Stromal cell of bone marrow (primary cell): ENCODE measurements at regions not wholly inside any gene's neighbourhood (a gene's known extent, or its start where the extent isn't known, plus 50 kb on each side); places are given as distances from the start of the nearest gene placed in this dataset.
A peak's percentile ranks its signal among the peaks of the same experiment; 100 is the strongest.

ENCODE experiments used
- DNase-seq: peaks from one replicate; pipeline ENCODE4 v3.0.0-alpha.2; 2012; ENCODE audit warnings: low read depth

GRCh38 chr6:4004249-4004648 lies 74.7 kb downstream of the FAM217A start:
- no peak for DNase-seq

GRCh38 chr6:4008324-4009047 lies 70.5 kb downstream of the FAM217A start:
- peak; percentile 76 for DNase-seq

- no peak for DNase-seq
Measured at GRCh38 chr6:4009486-4009885, 69.5 kb downstream of the FAM217A start.

GRCh38 chr6:4010048-4010447 lies 68.9 kb downstream of the FAM217A start:
- DNase-seq = no peak

GRCh38 chr6:4010689-4011090 lies 68.2 kb downstream of the FAM217A start:
- no peak for DNase-seq

GRCh38 chr6:4012826-4013225 lies 66.1 kb downstream of the FAM217A start:
- no peak for DNase-seq

GRCh38 chr6:4017058-4017739 lies 61.7 kb downstream of the FAM217A start:
- no peak for DNase-seq

- no peak for DNase-seq
Measured at GRCh38 chr6:4017834-4018170, 61.1 kb downstream of the FAM217A start.

GRCh38 chr6:4018171-4018923 lies 60.6 kb downstream of the FAM217A start:
- DNase-seq = peak; percentile 88
